GM13977 (cell line): ENCODE measurements at regions not wholly inside any gene's neighbourhood (a gene's known extent, or its start where the extent isn't known, plus 50 kb on each side); places are given as distances from the start of the nearest gene placed in this dataset.

Experiments used
- DNase-seq: peaks from one replicate; pipeline ENCODE4 v3.0.0; 2012; ENCODE audit warnings: low spot score
- CTCF ChIP-seq: IDR thresholded peaks from 2 replicates; pipeline ENCODE4 v1.5.1; 2012; ENCODE audit warnings: mild to moderate bottlenecking, control low read depth; ENCODE audit not compliant: insufficient read depth; ENCODE audit errors: extremely low read depth, missing control alignments
- in situ Hi-C: fragments of 300-500 bp; cut with MboI; formaldehyde crosslinking; loops from one replicate; pipeline ENCODE4 v1.12.0; 2022; ENCODE audit warnings: low sequenced_read_pairs, low pct_unique_long_range_greater_than_20kb, mixed read lengths, inconsistent platforms; ENCODE audit not compliant: unreplicated experiment

GRCh38 chr20:41910558-41910957 is 292.4 kb upstream of the CHD6 start:
- in situ Hi-C loops, result no loop called here
- no peak for DNase-seq
- TF ChIP-seq CTCF, result no peak

GRCh38 chr20:41905199-41905598 is 287.0 kb upstream of the CHD6 start:
- TF ChIP-seq CTCF, result no peak
- no peak for DNase-seq
- in situ Hi-C loops, result no loop called here

- in situ Hi-C loops, result no loop called here
- no peak for DNase-seq
- no peak for TF ChIP-seq CTCF
These were observed 285.4 kb upstream of the CHD6 start for GRCh38 chr20:41903586-41903985.

GRCh38 chr20:41902346-41902745 is 284.2 kb upstream of the CHD6 start:
- no peak for TF ChIP-seq CTCF
- no peak for DNase-seq
- in situ Hi-C loops, result no loop called here

GRCh38 chr20:41900201-41900691 is 282.1 kb upstream of the CHD6 start:
- DNase-seq, result no peak

GRCh38 chr20:41897708-41898107 is 279.5 kb upstream of the CHD6 start:
- no peak for TF ChIP-seq CTCF
- no peak for DNase-seq
- in situ Hi-C loops, result no loop called here

More at GRCh38 chr20:41900201-41900691, 282.1 kb upstream of the CHD6 start:
- in situ Hi-C loops, result no loop called here
- no peak for TF ChIP-seq CTCF
